Cardiac fibroblast (primary cell): ENCODE measurements at regions not wholly inside any gene's neighbourhood (a gene's known extent, or its start where the extent isn't known, plus 50 kb on each side); places are given as distances from the start of the nearest gene placed in this dataset.

ENCODE experiments used
- DNase-seq, 2 donors: peaks; one replicate each; pipeline versions ENCODE4 v3.0.0 to v3.0.0-alpha.2; 2010; ENCODE audit warnings: low read depth in 2 of 2
- H3K4me3 ChIP-seq, 2 donors: replicated peaks in 1 of 2; 1 replicate in 1 of 2; 2 replicates in 1 of 2; pipeline ENCODE4 v1.5.1; 2011; ENCODE audit warnings: low read depth in 2 of 2, low read length in 2 of 2, mild to moderate bottlenecking in 2 of 2, moderate library complexity in 1 of 2
- CTCF ChIP-seq: IDR thresholded peaks from one replicate; pipeline ENCODE4 v1.5.1; 2011; ENCODE audit warnings: low read depth, mild to moderate bottlenecking, low read length, inconsistent platforms

DNA sequence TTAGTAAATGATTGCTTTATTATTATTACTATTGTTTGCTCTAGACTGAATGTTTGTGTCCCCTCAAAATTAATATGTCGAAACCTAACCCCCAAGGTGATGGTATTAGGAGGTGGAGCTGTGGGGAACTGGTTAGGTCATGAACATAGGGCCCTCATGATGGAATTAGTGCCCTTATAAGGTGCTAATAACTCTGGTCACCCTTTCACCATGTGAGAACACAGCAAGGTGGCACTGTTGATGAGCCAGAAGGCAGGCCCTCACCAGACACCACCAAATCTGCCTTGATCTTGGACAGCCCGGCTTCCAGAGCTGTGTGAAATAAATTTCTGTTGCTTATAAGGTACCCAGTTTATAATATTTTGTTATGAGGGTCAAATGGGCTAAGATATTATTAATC lies 95.8 kb downstream of the BDNF start:
- no peak overlapping the region for H3K4me3 ChIP-seq
- no peak for TF ChIP-seq CTCF
- no peak for DNase-seq

DNA sequence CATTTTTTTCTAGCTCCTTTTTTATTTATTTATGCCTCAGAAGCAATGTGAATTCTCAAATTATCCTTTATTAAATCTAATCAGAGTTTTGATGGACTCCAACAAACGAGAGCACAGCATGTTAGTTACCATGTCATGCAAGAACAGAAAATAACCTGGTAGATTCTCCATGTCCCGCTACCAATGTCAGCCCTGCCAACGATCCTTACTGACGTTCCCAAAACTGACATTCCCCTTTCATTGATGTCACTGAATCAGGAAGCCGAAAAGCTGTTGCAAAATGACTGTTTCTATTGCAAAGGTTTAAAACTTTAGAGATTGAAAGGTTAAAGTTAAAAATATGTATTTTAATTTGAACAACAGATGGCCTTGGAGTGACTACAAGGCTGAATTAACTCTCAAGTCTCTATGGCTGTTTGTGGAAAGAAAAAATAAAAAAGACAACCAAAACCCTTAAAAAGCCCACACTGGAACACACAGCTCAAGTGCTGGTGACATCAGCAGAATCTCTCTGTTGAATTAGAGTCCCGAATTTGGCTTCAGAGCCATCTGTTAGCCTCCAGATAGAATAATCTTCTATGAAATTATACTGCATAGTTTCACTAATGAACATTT lies 96.8 kb downstream of the BDNF start:
- DNase-seq: no peak
- TF ChIP-seq CTCF: no peak

GRCh38 chr11:27600656-27601055 lies 94.1 kb upstream of the LIN7C start:
- no peak for DNase-seq
- no peak for TF ChIP-seq CTCF
- H3K4me3 ChIP-seq: no peak overlapping the region

More for the DNA sequence above, 96.8 kb downstream of the BDNF start:
- H3K4me3 ChIP-seq: no peak overlapping the region

GRCh38 chr11:27599217-27599616 lies 92.6 kb upstream of the LIN7C start:
- no peak for TF ChIP-seq CTCF
- no peak for DNase-seq

DNA sequence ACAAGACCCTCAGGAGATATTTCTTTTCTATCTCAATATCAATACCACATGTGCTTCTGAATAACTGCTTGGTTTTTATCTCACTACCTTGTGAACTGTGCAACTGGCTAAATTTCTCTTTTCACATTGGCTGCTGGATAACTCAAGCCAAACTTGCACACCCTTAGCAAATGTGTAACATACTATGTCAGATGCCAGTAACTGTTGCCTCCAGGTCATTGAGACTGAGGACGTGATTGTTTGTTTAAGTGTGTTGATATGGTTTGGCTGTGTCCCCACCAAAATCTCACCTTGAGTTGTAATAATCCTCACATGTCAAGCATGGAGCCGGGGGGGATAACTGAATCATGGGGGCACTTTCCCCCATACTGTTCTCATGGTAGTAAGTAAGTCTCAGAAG lies 90.2 kb upstream of the LIN7C start:
- TF ChIP-seq CTCF: no peak
- H3K4me3 ChIP-seq: no peak overlapping the region
- no peak for DNase-seq

More at GRCh38 chr11:27599217-27599616, 92.6 kb upstream of the LIN7C start:
- no peak overlapping the region for H3K4me3 ChIP-seq

DNA sequence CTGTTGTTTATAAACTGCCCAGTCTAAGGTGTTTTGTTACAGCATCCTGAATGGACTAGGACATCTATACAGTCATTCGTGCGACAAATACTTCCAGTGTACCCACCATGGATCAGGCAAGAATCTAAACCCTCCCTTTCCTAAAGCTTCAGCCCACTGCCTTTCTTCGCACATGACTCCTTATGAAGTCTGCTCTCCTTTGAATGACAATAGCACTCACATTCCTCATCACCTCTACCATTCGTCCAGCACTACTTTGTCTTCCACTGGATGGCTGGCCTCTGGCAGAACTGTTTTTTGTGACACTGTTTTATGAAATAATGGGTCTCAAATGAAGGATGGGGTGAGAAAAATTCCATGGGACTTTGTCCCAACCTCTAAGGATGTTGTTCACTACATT lies 89.8 kb upstream of the LIN7C start:
- DNase-seq: no peak
- H3K4me3 ChIP-seq: no peak overlapping the region
- no peak for TF ChIP-seq CTCF
